ENCODE measurements at regions not wholly inside any gene's neighbourhood (a gene's known extent, or its start where the extent isn't known, plus 50 kb on each side); places are given as distances from the start of the nearest gene placed in this dataset.

DNA sequence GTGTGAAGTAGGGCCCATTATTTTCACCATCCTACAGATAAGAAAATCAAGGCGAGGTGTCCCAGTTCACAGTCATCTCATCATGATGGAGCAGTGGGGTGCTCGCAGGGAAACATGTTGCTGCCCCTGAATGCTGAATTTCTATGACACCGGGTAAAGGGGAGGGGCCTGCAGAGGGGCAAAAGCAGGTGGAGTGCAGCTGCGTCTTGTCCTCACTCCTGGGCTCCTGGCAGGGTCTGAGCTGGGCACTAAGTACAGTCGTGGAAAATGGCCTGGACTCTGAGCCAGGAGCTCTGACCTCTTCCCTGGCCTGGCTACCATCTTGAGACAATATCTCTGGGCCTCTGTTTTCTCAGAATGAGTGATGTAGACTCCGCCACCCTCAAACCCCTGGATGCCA is 253.1 kb upstream of the PITRM1 start:
- Histone ChIP-seq H3K4me1 (peaks cover 59% of the 10 kb centered on the region), H4K20me1 (no peaks in the 10 kb centered on the region), H3K9ac (no peak overlapping the region), H3K4me3 (no peak overlapping the region), H3K9me3 (peaks cover 29% of the 10 kb centered on the region), H3K4me2 (peak overlapping the region; percentile 89), H3K36me3 (no peaks in the 10 kb centered on the region), H3K27me3 (no peaks in the 10 kb centered on the region), H3K27ac (no peak overlapping the region)
- TF ChIP-seq Cebpa-rat (IDR thresholded peaks at IDR 0.05) = no peak

DNA sequence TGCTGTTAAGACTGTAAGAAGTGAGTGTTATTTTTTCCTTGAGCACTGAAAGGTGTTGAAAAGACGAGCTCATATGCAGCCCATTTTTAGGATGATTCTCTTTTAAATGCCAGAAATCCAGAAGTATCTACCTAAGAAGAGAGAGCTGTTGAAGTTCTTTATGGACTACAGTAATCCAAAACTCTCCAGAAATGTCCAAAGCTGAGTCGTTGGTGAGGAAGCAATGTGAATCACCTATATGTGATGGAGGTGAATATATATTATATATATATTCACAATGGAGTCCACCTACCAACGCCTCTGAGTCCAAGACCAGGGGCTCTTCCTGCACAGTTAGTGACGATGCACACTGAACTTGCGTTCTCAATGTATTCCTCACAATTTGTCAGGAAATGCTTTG is 252.7 kb upstream of the PITRM1 start:
- no peak for TF ChIP-seq Cebpa-rat (IDR thresholded peaks at IDR 0.05)
- Histone ChIP-seq H3K4me1 (peaks cover 59% of the 10 kb centered on the region), H4K20me1 (no peaks in the 10 kb centered on the region), H3K9ac (no peak overlapping the region), H3K9me3 (peaks cover 25% of the 10 kb centered on the region), H3K4me2 (peak overlapping the region; percentile 89), H3K27me3 (no peaks in the 10 kb centered on the region), H3K4me3 (no peak overlapping the region), H3K27ac (no peak overlapping the region), H3K36me3 (no peaks in the 10 kb centered on the region)

DNA sequence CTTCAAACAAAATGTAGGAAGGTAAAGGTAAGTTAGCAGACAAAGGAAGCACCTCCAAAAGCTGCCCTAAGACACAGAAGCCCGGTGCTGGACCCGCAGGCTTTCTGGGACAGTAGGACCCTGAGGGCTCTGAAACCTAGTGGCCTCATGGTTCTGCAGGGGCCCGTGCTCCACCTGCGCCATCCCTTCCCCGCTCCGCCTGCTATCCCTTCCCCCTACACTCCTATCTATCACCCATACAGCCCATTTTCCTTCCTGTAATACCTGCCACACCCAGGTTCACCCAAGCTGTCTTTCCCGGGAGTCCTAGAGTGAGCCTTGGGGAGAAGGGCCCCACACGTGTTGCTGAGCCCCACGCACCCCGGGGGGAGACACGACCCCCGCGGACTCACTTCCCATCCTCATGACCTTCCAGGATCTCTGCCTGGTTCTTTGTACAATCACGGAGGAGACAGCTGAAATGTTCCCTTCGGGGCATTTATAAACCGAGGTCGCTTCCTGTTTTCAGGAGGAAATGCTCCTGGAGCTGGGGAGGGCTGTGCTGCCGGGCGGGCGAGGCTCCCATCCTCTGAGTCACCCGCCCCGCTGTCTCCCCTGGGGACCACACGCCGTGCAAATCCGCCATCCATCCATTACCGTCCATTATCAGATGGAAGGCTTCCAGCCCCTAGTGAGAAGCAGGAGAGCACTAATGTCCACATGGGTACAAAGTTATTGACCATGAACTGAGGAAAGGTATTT is 251.7 kb upstream of the PITRM1 start:
- Histone ChIP-seq H3K4me1 (peaks cover 61% of the 10 kb centered on the region), H3K27ac (peak overlapping the region; percentile 71)

DNA sequence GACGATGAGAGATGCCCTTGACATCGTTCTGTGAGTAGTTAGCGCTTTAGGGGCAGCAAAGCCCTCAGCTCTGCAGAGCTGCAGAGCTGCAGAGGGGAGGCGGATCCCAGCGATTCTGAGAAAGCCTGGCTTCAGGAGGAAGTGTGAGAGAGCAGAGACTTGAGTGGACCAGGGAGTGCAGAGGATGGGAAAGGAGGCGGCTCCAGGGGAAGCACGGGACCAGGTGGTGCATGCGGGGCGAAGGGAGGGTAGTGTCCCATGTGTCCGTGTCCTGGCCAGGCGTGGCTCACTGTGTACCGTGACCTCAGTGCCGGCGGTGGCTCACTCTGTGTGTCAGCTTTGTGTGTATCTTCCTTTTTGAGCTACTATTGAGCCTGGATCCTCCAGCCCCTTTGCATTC is 250.8 kb upstream of the PITRM1 start:
- Histone ChIP-seq H3K4me1 (peaks cover 61% of the 10 kb centered on the region), H3K27ac (no peak overlapping the region)
- no peak for TF ChIP-seq Cebpa-rat (IDR thresholded peaks at IDR 0.05)

More for the DNA sequence above, 251.7 kb upstream of the PITRM1 start:
- no peaks in the 10 kb centered on the region for H4K20me1 ChIP-seq
- TF ChIP-seq Cebpa-rat (IDR thresholded peaks at IDR 0.05) = no peak
- H3K9me3 ChIP-seq = peaks cover 16% of the 10 kb centered on the region
- H3K4me2 ChIP-seq = peak overlapping the region; percentile 89
- no peak overlapping the region for H3K9ac ChIP-seq
- peak overlapping the region; percentile 49 for H3K4me3 ChIP-seq
- no peaks in the 10 kb centered on the region for H3K36me3 ChIP-seq
- H3K27me3 ChIP-seq = no peaks in the 10 kb centered on the region

DNA sequence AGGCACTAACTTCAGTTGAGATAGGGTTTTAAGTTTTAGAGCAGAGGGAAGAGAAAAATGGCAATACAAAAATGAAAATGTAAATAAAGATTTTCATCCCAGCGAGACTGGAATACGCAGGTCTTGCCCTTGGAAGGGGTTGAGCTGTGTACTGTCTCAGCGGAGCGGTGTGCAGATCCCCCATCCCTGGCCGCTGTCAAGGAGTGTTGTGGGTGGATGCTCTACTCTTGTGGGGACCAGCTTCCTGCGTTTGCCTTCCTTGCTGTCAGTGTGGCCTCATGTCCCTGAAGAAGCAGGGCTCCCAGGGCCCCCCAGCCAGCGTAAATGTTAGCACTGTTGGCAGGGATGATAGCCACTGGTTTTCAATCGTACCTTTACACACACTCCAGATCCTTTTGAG is 249.7 kb upstream of the PITRM1 start:
- H3K36me3 ChIP-seq = no peaks in the 10 kb centered on the region
- H3K9me3 ChIP-seq = no peaks in the 10 kb centered on the region

More for the DNA sequence above, 250.8 kb upstream of the PITRM1 start:
- Histone ChIP-seq H3K27me3 (no peaks in the 10 kb centered on the region), H3K4me2 (peak overlapping the region; percentile 89; the same call in 1 of the 2 replicates), H3K36me3 (no peaks in the 10 kb centered on the region), H3K4me3 (no peak overlapping the region), H4K20me1 (no peaks in the 10 kb centered on the region), H3K9me3 (peaks cover 7% of the 10 kb centered on the region; the same call in 1 of the 2 replicates), H3K9ac (no peak overlapping the region)

GRCh38 chr10:3421537-3422257 is 249.1 kb upstream of the PITRM1 start:
- Histone ChIP-seq H4K20me1 (no peaks in the 10 kb centered on the region), H3K27ac (no peak overlapping the region), H3K4me2 (no peak overlapping the region), H3K4me3 (no peak overlapping the region), H3K27me3 (no peaks in the 10 kb centered on the region), H3K9ac (no peak overlapping the region), H3K36me3 (no peaks in the 10 kb centered on the region), H3K4me1 (peaks cover 57% of the 10 kb centered on the region), H3K9me3 (no peaks in the 10 kb centered on the region)
- TF ChIP-seq Cebpa-rat (IDR thresholded peaks at IDR 0.05) = no peak

More for the DNA sequence above, 249.7 kb upstream of the PITRM1 start:
- no peak overlapping the region for H3K4me2 ChIP-seq
- H3K9ac ChIP-seq = no peak overlapping the region
- no peaks in the 10 kb centered on the region for H3K27me3 ChIP-seq
- H3K27ac ChIP-seq = no peak overlapping the region
- H3K4me1 ChIP-seq = peaks cover 61% of the 10 kb centered on the region
- no peaks in the 10 kb centered on the region for H4K20me1 ChIP-seq
- no peak overlapping the region for H3K4me3 ChIP-seq
- TF ChIP-seq Cebpa-rat (IDR thresholded peaks at IDR 0.05) = no peak

DNA sequence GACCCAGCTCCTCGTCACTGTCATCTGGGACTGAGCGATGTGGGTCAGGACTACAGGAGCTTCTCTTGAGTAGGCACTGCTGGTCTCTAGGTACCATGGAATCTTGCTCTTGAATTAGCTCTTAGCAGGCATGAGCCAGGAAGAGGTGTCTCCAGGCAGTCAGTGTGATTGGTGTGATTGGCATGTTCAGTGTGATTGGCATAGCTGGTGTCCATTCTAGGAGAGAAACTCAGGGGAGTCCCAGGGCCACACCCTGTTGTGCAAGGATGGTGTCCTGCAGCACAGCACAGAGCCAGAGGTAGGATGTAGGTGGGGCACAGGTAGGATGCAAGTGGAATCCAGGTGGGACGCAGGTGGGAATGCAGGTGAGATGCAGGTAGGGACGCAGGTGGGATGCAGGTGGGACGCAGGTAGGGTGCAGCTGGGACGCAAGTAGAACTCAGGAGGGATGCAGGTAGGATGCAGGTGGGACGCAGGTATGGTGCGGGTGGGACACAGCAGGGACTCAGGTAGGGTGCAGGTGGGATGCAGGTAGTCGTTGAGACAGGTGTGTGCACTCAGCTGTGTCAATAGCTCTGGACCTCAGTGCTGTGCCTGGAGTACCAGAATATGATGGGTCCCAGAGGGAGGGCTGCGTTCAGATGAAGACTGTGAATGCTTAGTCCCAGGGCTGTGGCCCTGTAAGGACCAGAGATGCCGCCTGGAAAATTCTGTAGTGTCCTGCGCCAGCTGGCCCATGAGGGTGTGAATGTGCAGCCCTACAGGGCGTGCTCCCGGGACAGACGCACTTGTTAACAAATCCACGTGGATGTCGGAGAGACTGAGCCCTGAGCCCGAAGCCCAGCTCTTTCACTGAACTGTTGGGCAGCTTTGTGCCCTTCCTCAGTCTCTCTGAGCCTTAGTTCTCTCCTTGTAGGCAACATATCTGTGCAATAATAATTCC is 248.2 kb upstream of the PITRM1 start:
- Histone ChIP-seq H3K36me3 (no peaks in the 10 kb centered on the region), H3K27ac (no peak overlapping the region; the same call in 1 of the 2 replicates), H3K9me3 (no peaks in the 10 kb centered on the region), H3K4me2 (peak overlapping the region; percentile 80), H3K27me3 (no peaks in the 10 kb centered on the region), H3K4me1 (peaks cover 48% of the 10 kb centered on the region), H4K20me1 (no peaks in the 10 kb centered on the region), H3K9ac (no peak overlapping the region), H3K4me3 (no peak overlapping the region)
- no peak for TF ChIP-seq Cebpa-rat (IDR thresholded peaks at IDR 0.05)

GRCh38 chr10:3419719-3420495 is 247.3 kb upstream of the PITRM1 start:
- no peaks in the 10 kb centered on the region for H3K27me3 ChIP-seq
- H3K27ac ChIP-seq = peak overlapping the region; percentile 56; the same call in 1 of the 2 replicates
- no peaks in the 10 kb centered on the region for H3K36me3 ChIP-seq
- H3K9ac ChIP-seq = 0 out of 2 replicates have a peak overlapping the region, but pooled peaks have one; percentile 4
- no peak for TF ChIP-seq Cebpa-rat (IDR thresholded peaks at IDR 0.05)
- no peaks in the 10 kb centered on the region for H3K9me3 ChIP-seq
- H3K4me3 ChIP-seq = no peak overlapping the region
- peak overlapping the region; percentile 80 for H3K4me2 ChIP-seq
- H3K4me1 ChIP-seq = peaks cover 40% of the 10 kb centered on the region
- no peaks in the 10 kb centered on the region for H4K20me1 ChIP-seq

DNA sequence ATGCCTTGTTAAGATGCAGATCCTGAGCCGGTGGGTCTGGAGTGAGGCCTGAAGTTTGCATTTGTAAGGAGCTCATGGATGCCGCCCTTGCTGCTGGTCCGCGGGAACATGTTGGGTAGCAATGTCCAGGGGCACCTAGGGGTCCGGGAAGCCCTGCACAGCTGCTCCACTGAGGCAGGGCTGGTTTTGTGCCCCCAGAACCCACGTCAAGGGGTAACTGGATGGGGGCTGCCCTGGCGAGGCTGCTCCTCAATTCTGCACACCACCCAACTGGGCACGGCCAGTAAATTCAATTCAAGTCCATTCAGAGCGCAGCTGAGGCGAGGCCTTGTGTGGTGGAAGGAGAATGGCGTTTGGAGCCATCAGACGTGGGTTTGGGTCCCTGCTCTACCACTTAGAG is 246.3 kb upstream of the PITRM1 start:
- no peaks in the 10 kb centered on the region for H3K36me3 ChIP-seq
- no peak overlapping the region for H3K9ac ChIP-seq
- no peak for TF ChIP-seq Cebpa-rat (IDR thresholded peaks at IDR 0.05)
- no peak overlapping the region for H3K27ac ChIP-seq
- no peaks in the 10 kb centered on the region for H3K27me3 ChIP-seq
- no peak overlapping the region for H3K4me3 ChIP-seq
- H3K4me1 ChIP-seq = peaks cover 30% of the 10 kb centered on the region
- H4K20me1 ChIP-seq = no peaks in the 10 kb centered on the region
- no peak overlapping the region for H3K4me2 ChIP-seq
- no peaks in the 10 kb centered on the region for H3K9me3 ChIP-seq
